ENCODE measurements at regions not wholly inside any gene's neighbourhood (a gene's known extent, or its start where the extent isn't known, plus 50 kb on each side); places are given as distances from the start of the nearest gene placed in this dataset.

GRCh38 chr3:178367817-178368617 is 168.2 kb upstream of the KCNMB2 start:
- Histone ChIP-seq H3K4me2 (ENCODE audit: low read length) (no peak overlapping the region), H3K9ac (ENCODE audit: low read length) (no peak overlapping the region), H3K4me1 (ENCODE audit: insufficient read depth, low read length) (no peaks in the 10 kb centered on the region), H4K20me1 (ENCODE audit: low read length) (no peaks in the 10 kb centered on the region), H2AFZ (ENCODE audit: low read length) (no peak overlapping the region), H3K4me3 (ENCODE audit: low read length) (no peak overlapping the region), H3K9me3 (ENCODE audit: low read length) (no peaks in the 10 kb centered on the region), H3K79me2 (ENCODE audit: low read length) (no peaks in the 10 kb centered on the region), H3K27me3 (ENCODE audit: low read length) (no peaks in the 10 kb centered on the region), H3K9me2 (replicated peaks; ENCODE audit: low read length) (no peaks in the 10 kb centered on the region), H3F3A (ENCODE audit: low read length, unreplicated experiment) (no peaks in the 10 kb centered on the region), H3K36me3 (ENCODE audit: low read depth, low read length) (no peaks in the 10 kb centered on the region), H3K27ac (ENCODE audit: low read length) (no peak overlapping the region)
- CTCF ChIA-PET = interaction anchor here (0.5 kb wide), 1 partner anchor 1206 kb away, joined by 4 read pairs; no protein-coding TSS in a partner anchor
- DNase-seq = no peak
- no peak for TF ChIP-seq EZH2phosphoT487 (IDR thresholded peaks at IDR 0.05; ENCODE audit: borderline replicate concordance, low read length)
- TF ChIP-seq EZH2 (IDR thresholded peaks at IDR 0.05; ENCODE audit: low read length, unreplicated experiment) = no peak
- no peak for TF ChIP-seq CTCF (conservative IDR thresholded peaks at IDR 0.05; ENCODE audit: low read depth, low read length)
- POLR2A ChIA-PET (ENCODE audit: unreplicated experiment) = no interaction called here
- no peak for ATAC-seq
- no TSS peak for BruUV-seq (replicated peaks)
- intact Hi-C loops (cut with micrococcal nuclease) = no loop called here

DNA sequence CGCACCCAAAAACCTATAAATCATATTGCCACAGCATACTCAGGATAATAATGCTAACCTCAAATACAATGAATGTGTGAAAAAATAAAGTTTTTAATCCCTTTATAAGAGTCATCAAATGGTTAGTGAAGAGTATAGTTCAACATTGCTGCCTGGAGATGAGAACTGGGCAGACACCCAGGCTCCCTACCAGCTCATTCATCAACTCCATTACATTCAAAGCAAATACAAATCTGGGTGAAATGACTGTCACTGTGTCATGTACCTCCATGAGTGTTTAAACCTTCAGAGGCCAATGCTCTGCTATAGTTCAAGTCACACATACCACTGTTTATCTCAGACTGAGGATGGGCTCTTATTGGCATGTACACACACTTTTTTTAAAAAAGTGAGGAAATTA is 167.2 kb upstream of the KCNMB2 start:
- no peaks in the 10 kb centered on the region for H3K9me2 ChIP-seq (replicated peaks; ENCODE audit: low read length)
- H3K4me2 ChIP-seq (ENCODE audit: low read length) = no peak overlapping the region
- H3K36me3 ChIP-seq (ENCODE audit: low read depth, low read length) = no peaks in the 10 kb centered on the region
- H4K20me1 ChIP-seq (ENCODE audit: low read length) = no peaks in the 10 kb centered on the region
- H3K79me2 ChIP-seq (ENCODE audit: low read length) = no peaks in the 10 kb centered on the region
- POLR2A ChIA-PET (ENCODE audit: unreplicated experiment) = no interaction called here
- H3K4me3 ChIP-seq (ENCODE audit: low read length) = no peak overlapping the region
- ATAC-seq = no peak
- no peaks in the 10 kb centered on the region for H3K27me3 ChIP-seq (ENCODE audit: low read length)
- no peak overlapping the region for H3K9ac ChIP-seq (ENCODE audit: low read length)
- TF ChIP-seq EZH2phosphoT487 (IDR thresholded peaks at IDR 0.05; ENCODE audit: borderline replicate concordance, low read length) = no peak
- no peak for TF ChIP-seq EZH2 (IDR thresholded peaks at IDR 0.05; ENCODE audit: low read length, unreplicated experiment)
- no peak for TF ChIP-seq CTCF (conservative IDR thresholded peaks at IDR 0.05; ENCODE audit: low read depth, low read length)
- no peaks in the 10 kb centered on the region for H3K4me1 ChIP-seq (ENCODE audit: insufficient read depth, low read length)
- no peak overlapping the region for H3K27ac ChIP-seq (ENCODE audit: low read length)
- no peak for DNase-seq
- H2AFZ ChIP-seq (ENCODE audit: low read length) = no peak overlapping the region
- no TSS peak for BruUV-seq (replicated peaks)
- H3K9me3 ChIP-seq (ENCODE audit: low read length) = no peaks in the 10 kb centered on the region
- intact Hi-C loops (cut with micrococcal nuclease) = no loop called here
- H3F3A ChIP-seq (ENCODE audit: low read length, unreplicated experiment) = no peaks in the 10 kb centered on the region
- CTCF ChIA-PET = no interaction called here

DNA sequence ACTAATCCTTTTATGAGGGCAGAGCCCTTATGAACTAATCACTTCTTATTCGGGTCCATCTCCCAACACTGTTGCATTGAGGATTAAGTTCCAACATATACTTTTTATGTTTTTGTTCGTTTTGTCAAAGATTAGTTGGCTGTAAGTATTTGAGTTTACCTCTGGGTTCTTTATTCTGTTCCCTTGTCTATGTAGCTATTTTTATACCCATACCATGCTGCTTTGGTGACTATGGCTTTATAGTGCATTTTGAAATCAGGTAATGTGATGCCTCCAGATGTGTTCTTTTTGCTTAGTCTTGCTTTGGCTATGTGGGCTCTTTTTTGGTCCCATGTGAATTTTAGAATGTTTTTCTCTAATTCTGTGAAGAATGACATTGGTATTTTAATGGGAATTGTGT is 166.4 kb upstream of the KCNMB2 start:
- intact Hi-C loops (cut with micrococcal nuclease) = no loop called here
- H3K27ac ChIP-seq (ENCODE audit: low read length) = no peak overlapping the region

More for the DNA sequence above, 166.4 kb upstream of the KCNMB2 start:
- Histone ChIP-seq H3K4me3 (ENCODE audit: low read length) (no peak overlapping the region), H3K79me2 (ENCODE audit: low read length) (no peaks in the 10 kb centered on the region), H2AFZ (ENCODE audit: low read length) (no peak overlapping the region), H3K4me2 (ENCODE audit: low read length) (no peak overlapping the region), H3K9me3 (ENCODE audit: low read length) (no peaks in the 10 kb centered on the region), H3K9ac (ENCODE audit: low read length) (no peak overlapping the region), H3K9me2 (replicated peaks; ENCODE audit: low read length) (no peaks in the 10 kb centered on the region), H4K20me1 (ENCODE audit: low read length) (no peaks in the 10 kb centered on the region), H3K27me3 (ENCODE audit: low read length) (no peaks in the 10 kb centered on the region), H3F3A (ENCODE audit: low read length, unreplicated experiment) (no peaks in the 10 kb centered on the region), H3K4me1 (ENCODE audit: insufficient read depth, low read length) (no peaks in the 10 kb centered on the region), H3K36me3 (ENCODE audit: low read depth, low read length) (no peaks in the 10 kb centered on the region)
- CTCF ChIA-PET = no interaction called here
- BruUV-seq (replicated peaks) = no TSS peak
- ATAC-seq (no peak), DNase-seq (no peak)
- POLR2A ChIA-PET (ENCODE audit: unreplicated experiment) = no interaction called here
- TF ChIP-seq EZH2 (IDR thresholded peaks at IDR 0.05; ENCODE audit: low read length, unreplicated experiment) (no peak), EZH2phosphoT487 (IDR thresholded peaks at IDR 0.05; ENCODE audit: borderline replicate concordance, low read length) (no peak), CTCF (conservative IDR thresholded peaks at IDR 0.05; ENCODE audit: low read depth, low read length) (no peak)

Measured in PC-3 (cell line).